Stimulated activated CD8-positive, alpha-beta memory T cell treated with anti-CD3 and anti-CD28 coated beads, Interleukin-4, amount 100 ng/mL, for 48 hours (primary cell): ENCODE measurements at regions not wholly inside any gene's neighbourhood (a gene's known extent, or its start where the extent isn't known, plus 50 kb on each side); places are given as distances from the start of the nearest gene placed in this dataset.

Source experiments
- DNase-seq: peaks from one replicate; pipeline ENCODE4 v3.0.0-alpha.2; 2020

DNA sequence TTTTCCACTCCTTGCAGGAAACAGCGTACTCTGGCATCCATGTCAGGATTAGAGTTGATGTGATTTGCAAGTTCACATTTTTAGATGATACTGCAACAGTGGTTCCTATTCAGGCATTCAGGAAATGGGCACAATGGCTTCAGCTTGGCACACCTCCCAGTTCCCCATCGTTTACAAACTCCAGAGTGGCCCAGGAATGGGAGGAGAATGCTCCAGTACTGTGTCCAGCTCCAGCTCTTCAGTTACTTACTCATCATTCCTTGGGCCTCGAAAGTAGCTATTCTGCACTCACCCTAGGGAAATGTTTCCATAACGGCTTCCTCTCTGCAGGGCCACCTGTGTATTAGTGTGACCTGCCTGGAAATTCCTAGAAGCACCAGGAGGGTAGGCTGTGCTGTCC, 239.7 kb upstream of the RGS6 start:
- no peak for DNase-seq

DNA sequence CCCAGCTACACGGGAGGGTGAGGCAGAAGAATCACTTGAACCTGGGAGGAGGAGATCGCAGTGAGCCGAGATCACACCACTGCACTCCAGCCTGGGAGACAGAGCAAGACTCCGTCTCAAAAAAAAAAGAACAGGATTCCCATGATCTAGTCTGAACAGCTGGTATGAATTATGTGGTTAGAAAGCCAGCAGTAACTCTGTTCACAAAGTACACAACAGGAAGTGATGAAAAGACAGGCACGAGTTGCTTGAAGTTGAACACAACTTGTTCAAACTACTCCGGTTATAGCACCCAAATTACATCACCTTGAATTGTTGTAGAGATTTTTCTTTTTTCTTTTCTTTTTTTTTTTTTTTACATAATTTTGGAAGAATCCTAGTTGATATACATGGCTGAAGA, 238.8 kb upstream of the RGS6 start:
- no peak for DNase-seq

DNA sequence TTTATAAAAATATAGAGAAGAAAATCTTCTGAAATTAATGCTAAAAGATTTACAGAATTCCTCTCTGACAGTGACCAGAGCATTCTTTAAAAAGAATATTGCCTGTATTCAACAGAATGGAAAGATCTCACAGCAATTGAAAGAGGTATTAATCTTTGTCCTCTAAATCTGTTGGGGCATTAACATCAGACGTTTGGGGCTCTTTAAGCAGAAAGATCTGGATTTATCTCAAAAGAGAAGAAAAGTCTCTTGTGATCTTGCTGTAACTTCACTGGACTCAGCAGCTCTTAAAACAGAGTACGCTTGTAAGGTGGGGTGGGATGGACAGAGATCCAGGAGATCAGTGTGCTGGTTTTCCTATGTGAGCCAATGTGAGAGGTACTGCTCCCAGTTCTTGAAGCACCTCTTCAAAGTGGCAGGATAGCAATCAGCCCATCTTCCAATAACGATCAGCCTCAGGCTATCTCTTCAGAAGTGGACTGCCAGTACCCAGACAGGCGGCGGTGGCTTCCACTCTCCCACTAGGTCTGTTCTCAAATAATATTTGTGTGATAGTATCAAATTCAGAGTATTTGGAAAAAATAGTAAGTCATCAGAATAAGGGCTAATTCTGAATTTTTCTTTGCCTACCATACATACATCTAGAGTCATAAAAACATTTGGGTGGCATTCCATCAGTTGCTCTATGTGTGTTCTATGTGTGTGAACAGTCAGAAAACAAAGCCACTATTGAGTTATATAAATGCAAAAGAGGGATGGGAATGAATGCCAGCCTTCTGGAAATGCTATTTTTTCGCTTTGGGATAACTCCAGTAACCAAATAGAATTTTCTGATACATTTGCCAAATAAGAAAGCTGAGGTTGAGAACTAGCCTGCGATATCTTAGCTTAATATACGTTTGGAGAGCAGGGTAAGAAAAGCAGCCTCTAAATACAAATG, 237.4 kb upstream of the RGS6 start:
- DNase-seq: no peak

DNA sequence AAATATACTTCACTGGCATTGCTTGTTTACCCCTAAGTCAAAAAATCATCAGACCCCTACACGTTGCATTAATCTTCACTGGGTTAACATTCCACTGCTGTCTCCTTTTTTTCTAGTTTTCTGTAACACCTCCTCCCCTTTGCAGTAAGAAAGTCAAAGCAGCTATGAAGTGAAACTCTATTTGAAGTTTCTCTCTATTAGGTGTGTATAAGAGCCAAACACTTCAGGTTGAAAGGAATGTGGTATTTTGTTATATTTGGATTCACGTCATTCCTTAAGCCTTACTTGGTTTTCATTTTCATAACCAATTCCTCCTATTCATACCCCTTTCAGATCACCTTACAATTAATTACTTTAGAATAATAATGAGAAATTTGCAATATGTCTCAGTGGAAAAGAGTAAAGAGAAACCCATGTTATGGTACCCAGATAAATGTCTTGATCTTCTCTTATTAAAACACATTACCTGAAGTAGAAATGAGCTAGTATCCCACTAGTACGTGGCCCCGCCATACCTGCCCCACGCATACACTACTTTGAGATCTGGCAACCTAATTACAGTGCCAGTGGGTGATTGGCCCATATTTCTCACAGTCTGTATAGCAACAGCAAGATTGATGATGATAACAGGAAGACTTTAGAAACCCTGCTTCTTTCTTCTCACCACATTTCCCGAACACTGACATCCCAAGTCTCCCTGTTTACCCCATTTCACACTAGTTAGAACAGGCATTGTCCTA, 236.4 kb upstream of the RGS6 start:
- no peak for DNase-seq

DNA sequence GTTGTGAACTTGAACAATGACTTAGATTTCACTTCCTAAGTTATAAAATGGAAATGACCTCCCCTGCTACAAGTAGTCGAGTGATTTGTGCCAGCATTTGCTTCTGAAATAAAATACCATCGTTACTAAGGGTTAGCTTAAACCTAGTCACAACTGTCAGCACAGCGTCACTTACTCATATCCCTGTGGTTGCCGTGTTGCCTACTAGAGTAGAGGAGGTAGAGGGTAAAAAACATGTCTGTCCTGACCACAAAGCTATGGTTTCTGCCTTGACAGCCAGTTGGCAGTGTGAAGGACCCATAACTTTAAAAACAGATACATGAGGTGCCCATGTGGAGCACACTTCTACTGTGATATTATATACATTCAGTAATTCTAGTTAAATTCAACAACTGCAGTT, 234.2 kb upstream of the RGS6 start:
- DNase-seq: no peak

DNA sequence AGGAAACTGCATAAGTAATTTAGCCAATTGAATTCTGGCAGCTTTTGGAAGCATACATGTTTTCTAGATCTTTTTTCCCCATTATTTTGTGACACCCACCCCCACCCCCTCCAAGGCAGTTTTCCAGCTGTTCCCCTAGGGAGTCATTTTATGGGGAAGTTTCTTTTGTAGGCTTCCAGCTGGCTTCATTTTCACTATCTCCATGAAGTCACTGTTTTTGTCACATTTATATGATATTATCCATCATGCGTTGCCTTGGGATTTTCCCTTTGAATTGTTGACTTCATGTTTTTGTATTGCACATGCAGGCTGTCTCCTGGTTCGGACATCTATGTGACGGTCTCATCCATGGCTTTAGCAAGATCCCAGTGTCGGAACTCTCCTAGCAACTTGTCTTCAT, 233.6 kb upstream of the RGS6 start:
- DNase-seq: no peak

DNA sequence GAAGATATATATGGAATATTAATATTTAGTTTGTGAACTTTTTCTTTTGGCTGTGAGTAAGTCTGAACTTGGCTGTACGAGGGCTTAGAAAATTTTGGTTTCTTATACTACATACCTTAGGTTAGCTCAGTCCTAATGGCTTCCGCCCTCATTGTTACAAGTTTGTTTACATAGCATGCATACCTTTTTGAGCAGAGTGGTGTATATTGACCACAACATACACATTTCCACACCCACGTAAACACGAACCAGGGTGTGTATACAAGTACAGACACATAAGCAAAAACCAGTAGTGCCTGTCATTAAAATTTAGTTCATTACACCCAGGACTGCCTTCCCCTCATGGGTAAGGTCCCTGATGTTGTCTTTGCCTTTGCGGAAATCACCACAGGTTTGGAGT, 230.2 kb upstream of the RGS6 start:
- no peak for DNase-seq

DNA sequence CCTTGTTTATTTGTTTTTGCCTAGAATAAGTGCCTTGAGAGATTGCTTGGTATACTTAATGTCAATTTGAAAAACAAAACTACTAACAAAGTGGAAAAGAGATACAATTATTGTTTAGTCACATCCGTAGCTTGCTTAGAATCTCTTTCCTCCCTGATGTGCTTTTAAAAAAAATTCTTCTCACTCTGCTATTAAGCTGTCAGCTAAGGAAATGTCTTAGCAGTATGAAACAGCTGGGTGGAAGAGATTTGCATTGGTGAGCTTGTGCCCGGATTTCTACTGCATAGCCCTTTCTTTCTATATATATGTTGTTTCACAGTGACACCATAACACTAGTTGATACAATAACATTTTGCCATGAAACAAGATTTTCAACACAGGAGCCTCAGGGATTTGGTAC, 229.4 kb upstream of the RGS6 start:
- DNase-seq: no peak

DNA sequence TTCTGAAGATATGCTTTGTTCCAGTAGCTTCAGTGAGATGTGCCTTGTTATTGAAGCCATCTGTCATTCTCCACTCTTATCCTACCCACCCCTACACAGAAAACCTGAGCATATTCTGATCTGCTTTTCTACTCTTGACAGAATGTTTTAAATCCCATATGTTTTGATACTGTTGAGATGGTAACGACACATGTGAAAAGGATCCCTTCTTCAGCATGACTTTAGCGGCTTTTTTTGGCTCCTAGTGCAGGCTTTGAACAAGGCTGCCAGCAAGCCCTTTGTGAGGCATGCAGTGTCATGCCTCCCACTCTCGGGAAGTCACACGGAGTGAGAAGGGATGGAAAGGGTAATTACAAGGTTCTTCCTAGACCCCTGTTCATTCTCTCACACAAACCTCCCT, 228.8 kb upstream of the RGS6 start:
- DNase-seq: no peak

DNA sequence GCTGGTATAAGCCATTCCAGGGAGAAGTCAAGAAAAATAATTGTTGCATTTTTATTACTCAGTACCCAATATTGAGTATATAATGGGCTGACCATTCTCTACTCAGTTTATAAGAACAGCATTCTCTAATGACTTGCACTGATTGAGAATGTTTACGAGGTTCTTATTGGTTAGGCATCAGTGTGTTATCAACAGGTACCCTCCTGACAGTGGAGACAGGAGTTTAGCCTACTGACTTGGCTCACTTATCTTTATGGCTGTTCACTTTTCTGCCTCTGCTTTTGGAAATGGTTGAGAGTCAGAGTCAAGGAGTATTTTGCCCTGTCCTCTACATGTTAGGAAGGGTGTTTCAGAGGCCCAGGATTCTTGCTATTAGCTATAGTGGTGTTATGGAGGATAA, 228.0 kb upstream of the RGS6 start:
- no peak for DNase-seq

DNA sequence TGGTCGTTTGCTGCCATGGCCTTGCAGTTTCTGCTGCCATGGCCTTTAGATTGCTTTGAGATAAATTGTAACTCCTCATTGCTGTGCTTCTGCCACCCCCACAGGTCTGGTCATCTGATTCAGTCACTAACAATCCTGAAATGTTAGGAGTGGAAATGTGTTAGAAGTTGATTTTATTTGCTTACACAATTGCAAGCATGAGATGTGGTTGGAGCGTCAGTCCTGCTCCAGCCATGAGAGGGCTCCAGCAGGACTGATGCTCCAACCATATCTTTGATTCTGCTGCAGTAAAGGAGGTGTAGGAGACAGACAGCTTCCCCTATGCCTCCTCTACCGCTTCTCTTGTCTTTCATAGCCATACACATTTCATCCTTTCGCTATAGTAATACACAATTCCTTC, 226.8 kb upstream of the RGS6 start:
- DNase-seq: no peak

DNA sequence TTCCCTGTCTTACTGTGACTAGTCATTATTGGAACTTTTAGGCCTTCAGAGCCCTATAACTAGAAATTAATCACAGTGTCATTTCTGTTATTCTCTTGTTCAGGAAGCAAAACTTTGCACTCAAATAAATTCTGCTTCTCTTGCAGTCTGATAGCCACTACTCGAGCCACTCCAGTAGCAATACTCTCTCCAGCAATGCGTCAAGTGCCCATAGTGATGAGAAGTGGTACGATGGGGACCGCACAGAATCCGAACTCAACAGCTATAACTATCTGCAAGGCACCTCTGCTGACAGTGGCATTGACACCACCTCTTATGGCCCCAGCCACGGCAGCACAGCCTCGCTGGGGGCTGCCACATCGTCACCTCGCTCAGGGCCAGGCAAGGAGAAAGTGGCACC, 223.2 kb upstream of the RGS6 start:
- no peak for DNase-seq

DNA sequence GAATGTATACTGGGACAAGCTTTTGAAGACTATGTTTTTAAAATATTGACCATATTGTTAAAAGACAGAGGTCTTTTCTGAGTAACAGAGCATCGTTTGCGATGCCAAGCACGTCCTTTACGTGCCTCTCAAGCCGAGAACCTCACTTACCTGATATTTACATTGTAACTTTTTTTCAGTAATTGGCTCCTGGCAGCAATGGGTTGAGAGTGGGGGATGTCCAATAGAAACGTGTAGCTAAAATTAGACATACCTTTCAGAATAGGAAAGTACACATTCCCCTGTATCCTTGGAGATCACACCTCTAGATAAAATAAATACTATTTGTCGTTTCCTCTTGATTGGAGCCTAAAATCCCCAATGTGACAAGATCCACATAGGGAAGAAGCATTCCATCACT, 222.2 kb upstream of the RGS6 start:
- DNase-seq: no peak

DNA sequence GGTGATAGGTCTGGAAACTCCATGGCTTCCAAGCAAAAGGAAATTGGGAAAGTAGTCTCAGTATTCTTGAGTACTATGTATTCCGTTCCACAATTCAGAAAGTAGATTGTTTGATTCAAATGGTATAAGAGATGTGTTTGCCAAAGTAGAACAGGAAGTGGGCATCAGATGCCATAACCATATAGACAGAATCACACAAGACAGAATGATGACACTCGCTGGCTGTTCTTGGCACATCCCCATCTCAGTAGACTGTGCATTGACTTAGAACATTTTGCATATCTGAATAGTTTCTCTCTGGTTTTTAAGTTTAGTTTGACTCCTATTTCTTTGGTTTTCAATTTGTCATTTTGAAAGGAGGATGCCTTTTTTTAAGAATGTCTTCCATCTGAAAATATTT, 221.1 kb upstream of the RGS6 start:
- DNase-seq: no peak

DNA sequence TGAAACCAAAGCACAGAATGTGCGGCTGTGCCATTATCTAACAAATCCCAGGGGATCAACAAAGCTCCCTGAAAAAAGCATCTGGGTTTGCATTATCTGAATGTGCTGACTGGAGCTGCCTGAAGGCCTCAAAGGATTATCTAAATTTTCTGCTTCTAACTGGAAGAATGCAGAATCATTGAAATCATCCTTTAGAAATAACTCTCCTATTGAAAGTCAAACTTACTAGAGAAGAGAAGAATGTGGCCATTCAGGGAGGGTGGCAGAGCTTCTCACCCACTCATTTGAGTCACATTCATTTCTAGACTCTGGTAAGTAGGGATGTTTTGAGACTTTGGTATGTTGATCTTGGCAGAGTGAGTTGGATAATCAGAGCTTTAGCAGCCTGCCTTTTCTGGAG, 220.6 kb upstream of the RGS6 start:
- no peak for DNase-seq

DNA sequence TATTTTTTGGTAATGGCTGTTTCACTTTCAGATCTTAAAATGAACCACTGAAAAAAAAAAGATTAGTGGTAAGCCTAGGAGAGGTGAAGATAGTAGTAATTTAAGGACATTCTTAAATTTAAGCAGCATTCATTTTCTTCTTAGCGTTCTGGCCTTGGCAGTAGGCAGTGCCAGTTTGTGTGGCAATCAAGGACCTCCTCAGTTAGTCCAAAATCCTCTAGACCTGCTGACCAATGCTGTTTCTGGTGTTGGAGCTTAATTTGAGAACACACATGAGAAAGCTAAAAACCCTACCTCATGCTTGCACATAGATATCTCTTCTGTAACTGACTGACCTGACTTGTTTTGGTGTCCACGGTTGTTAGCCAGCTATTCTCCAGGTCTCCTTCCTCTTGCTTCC, 219.8 kb upstream of the RGS6 start:
- DNase-seq: no peak

DNA sequence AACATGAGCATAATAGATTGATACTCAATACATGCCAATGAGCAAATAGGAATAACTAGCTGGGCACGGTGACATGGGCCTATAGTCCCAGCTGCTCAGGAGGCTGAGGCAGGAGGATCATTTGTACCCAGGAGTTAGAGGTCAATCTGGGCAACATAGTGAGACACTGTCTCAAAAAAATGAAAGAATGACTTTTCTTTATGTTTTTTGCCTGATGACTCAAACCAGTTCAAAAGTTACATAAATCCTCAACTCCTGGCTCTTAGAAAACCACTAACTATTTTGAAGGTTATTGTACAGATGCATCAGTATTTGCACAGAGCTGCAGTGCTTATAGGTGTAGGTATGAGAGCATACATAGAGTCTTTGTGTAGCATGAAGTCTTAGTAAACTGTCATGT, 219.2 kb upstream of the RGS6 start:
- no peak for DNase-seq

DNA sequence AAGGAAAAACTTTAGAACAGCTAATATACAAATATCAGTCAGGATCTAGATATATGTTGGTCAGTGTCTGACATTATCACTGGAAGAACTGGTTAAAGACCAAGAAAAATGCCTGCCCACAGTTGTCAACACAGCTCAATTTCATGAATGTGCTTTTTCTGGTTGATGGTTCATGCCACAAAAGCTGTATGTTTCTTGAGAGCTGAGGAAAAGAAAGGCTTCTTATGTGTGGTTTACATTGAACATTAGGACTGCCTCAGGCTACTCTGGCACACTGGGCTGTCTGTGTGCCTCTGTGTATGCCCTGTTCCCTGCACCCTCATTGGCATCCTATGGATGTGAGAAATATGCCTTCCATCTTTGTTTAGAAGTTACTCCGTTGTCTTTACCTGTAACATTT, 218.8 kb upstream of the RGS6 start:
- no peak for DNase-seq

DNA sequence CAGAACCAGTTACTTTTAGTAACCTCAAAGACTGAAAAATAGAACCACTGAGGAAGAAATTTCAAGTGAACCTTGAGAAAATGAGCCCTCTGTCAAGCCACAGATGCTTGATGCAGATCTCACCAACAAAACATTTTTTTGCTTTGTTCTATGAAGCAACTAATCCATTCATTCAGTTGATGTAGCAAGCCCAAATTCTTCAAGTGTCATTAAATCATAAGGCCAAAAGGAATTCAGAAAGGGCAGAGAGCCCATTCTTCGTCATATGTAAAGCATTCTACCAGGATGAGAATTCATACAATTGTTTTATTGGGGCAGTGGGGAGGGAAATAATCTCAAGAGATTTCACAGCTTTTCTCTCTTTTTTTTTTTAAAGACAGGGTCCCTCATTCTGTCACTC, 218.0 kb upstream of the RGS6 start:
- DNase-seq: no peak

DNA sequence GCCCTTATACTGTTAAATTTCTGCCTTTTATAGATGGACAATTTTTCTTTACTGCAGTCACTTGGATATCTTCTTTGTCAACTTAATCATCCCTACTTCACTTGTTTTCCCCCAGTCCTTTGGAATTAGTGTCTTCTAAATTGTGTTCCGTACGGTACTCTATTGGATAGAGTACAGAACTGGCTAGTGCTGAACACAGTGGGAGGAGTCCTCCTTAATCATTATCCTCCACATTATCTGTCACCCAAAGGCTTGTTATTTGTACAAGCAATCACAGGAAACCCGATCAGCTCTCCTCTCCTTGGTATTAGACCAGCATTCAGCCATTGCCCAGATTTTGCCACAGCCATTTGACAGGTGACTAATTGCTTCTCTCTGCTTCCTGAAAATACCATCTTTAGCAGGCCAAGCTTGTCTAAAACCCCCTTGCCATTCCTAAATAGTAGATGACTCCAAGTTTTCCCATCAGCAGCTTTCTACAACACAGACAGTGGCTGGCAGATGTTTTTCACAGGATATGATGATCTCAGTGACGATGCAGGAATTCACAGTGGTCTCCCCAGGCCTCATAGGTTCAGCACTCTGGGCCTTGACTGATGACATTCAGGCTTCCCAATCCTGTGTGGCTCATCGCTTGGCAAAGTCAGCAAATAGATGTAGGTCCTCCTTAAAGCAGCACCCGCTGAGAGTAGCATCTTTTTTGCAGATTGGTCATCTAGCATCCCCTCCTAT, 216.0 kb upstream of the RGS6 start:
- no peak for DNase-seq

DNA sequence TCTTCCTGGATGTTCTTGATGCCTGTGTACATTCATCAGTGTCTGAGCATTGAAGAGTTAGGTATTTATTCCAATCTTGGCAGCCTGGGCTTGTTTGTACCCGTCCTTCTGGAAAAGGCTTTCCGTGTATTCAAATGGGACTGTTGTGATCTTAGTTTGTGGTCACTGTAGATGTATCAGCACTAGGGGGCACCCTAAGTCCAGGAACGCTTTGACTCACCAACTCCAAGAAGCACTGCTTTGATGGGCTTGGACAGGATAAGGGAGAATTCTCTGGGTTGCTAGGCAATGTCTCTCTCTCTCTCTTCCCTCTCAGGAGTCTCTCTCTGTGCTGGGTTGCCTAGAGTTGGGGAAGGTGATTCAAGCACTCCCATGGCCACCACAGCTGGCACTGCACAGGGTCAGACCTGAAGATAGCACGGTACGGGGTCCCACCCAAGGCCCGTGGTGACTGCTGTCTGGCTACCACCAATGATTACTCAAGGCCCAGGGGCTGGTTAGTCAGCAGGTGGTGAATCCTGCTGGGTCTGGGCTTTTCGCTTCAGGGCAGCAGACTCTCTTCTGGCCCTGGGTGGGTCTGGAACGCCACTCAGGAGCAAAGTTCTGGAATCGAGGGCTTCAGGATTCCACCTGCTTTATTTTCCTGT, 211.1 kb upstream of the RGS6 start:
- peak; percentile 43 for DNase-seq

DNA sequence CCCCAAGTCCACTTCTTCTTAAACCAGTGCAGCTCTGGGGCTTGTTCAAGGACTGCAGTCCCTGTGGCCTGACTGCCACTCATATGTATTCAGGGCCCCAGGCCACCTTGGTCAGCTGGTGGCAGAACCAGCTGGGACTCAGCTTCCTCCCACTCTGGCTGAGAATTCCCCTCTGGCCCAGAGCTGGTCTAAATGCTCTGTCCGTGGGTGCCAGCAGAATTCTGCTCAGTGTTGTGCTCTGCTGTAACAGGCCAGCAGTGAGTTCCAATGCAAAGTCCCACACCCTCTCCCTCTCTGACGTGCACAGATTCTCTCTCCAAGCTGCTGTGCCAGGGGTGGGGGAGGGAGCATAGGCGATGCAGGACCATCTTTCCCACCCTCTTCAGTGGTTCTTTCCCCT, 210.4 kb upstream of the RGS6 start:
- DNase-seq: no peak

DNA sequence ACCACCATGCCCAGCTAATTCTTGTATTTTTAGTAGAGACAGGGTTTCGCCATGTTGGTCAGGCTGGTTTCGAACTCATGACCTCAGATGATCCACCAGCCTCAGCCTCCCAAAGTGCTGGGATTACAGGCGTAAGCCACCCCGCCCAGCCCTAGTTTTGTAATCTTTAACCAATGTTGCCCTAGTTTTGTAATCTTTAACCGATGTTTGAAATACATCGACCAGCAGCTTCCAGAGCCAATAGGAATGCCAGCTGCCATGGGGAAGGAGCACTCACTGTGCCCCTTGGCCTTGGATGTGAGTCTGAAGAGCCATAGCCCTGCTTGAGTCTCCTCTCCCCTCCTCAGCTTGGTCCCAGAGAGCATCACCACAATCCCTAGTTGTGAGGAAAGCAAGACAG, 209.3 kb upstream of the RGS6 start:
- DNase-seq: no peak
